Aorta (tissue), 5 donors: ENCODE measurements at regions not wholly inside any gene's neighbourhood (a gene's known extent, or its start where the extent isn't known, plus 50 kb on each side); places are given as distances from the start of the nearest gene placed in this dataset.
"Not testable (repeated sequence)": the region's sequence is repeated elsewhere in the genome, so short reads cannot be mapped to it uniquely, and the experiment has no call there.

ENCODE experiments used
- ATAC-seq: fragments of 200-7000 bp; cut with Tn5 transposase; one replicate; pipeline ENCODE4 v1.9.1; 2022; ENCODE audit warnings: moderate library complexity; ENCODE audit not compliant: low FRiP score
- DNase-seq, 2 donors: peaks; one replicate each; pipeline ENCODE4 v3.0.0-alpha.2; 2020
- H3K27ac ChIP-seq, 2 donors: one replicate each; pipeline ENCODE4 v1.5.1; 2013; ENCODE audit warnings: low read length in 2 of 2, mild to moderate bottlenecking in 2 of 2, moderate library complexity in 2 of 2, control low read depth in 1 of 2, inconsistent platforms in 1 of 2, low read depth in 1 of 2
- H3K27me3 ChIP-seq, 2 donors: one replicate each; pipeline ENCODE4 v1.6.1; 2013; ENCODE audit warnings: control low read depth in 1 of 2, low read length in 1 of 2, mild to moderate bottlenecking in 1 of 2, moderate library complexity in 1 of 2; ENCODE audit not compliant: insufficient read depth in 2 of 2, control insufficient read depth in 1 of 2
- H3K36me3 ChIP-seq, 2 donors: one replicate each; pipeline ENCODE4 v1.6.1; 2013; ENCODE audit warnings: control low read depth in 1 of 2, low read length in 1 of 2, mild to moderate bottlenecking in 1 of 2; ENCODE audit not compliant: insufficient read depth in 2 of 2, control insufficient read depth in 1 of 2
- H3K4me1 ChIP-seq, 2 donors: one replicate each; pipeline ENCODE4 v1.6.1; 2013; ENCODE audit warnings: low read length in 2 of 2, control low read depth in 1 of 2, mild to moderate bottlenecking in 1 of 2, moderate library complexity in 1 of 2; ENCODE audit not compliant: insufficient read depth in 2 of 2, control insufficient read depth in 1 of 2
- H3K4me3 ChIP-seq, 2 donors: one replicate each; pipeline ENCODE4 v1.5.1; 2013; ENCODE audit warnings: low read length in 2 of 2, control low read depth in 1 of 2, mild to moderate bottlenecking in 1 of 2
- H3K9me3 ChIP-seq: one replicate; pipeline ENCODE4 v1.6.1; 2013; ENCODE audit warnings: mild to moderate bottlenecking, low read length; ENCODE audit not compliant: control insufficient read depth
- WGBS, 2 donors: extraction: QIAGEN DNeasy Blood & Tissue Kit; methylation state at CpG; one replicate each; pipeline ENCODE4 v1.1.7; 2013; 5-methylcytosine and 5-hydroxymethylcytosine counted together
- intact Hi-C, 2 donors: fragments of 100-400 bp; cut with DNase I; formaldehyde crosslinking; loops; one replicate each; pipeline versions ENCODE4 v1.14.2 to v1.15.0; 2022
- donor health status: healthy with polysubstance abuse.
- donor health status: Bipolar disorder and iron deficiency.
- donor health status: DM: no; HTN: no; CAD: no.
- donor health status: DM: no; HTN: no; CAD: no.
- donor health status: DM: yes; HTN: yes; CAD: no.

DNA sequence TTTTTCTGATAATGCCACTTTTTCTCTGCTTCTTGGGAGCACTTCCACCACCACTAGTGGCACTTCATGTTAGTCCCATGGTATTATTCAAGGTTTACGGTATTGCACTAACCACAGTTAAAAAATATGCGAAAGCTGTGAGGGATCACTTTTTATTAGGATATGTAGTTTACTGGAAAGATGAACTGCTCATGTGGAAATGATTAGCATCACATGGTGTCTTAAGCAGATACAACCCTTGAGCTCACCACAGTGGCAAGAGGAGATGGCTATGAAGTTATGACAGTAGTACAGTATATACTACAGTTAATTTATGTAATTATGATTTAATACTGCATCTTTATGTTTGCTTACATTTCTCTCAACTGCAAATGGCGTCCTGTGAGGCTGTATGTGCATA is 134.5 kb upstream of the HMGN3 start:
- WGBS, 2 donors = 81% methylated on average over 3 of the region's 3 CpGs
- H3K27me3 ChIP-seq = no peaks in the 10 kb centered on the region
- H3K27ac ChIP-seq = no peak overlapping the region
- DNase-seq (no peak), ATAC-seq (no peak)
- no peaks in the 10 kb centered on the region for H3K4me1 ChIP-seq
- intact Hi-C loops = no loop called here
- no peak overlapping the region for H3K4me3 ChIP-seq
- peaks cover 7% of the 10 kb centered on the region for H3K9me3 ChIP-seq
- H3K36me3 ChIP-seq = no peaks in the 10 kb centered on the region

DNA sequence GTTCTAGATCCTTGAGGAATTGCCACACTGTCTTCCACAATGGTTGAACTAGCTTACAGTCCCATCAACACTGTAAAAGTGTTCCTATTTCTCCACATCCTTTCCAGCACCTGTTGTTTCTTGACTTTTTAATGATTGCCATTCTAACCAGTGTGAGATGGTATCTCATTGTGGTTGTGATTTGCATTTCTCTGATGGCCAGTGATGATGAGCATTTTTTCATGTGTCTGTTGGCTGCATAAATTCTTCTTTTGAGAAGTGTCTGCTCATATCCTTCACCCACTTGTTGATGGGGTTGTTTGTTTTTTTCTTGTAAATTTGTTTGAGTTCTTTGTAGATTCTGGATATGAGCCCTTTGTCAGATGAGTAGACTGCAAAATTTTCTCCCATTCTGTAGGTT is 129.0 kb upstream of the HMGN3 start:
- H3K36me3 ChIP-seq, intact Hi-C loops, H3K4me3 ChIP-seq, H3K27ac ChIP-seq, H3K27me3 ChIP-seq, H3K9me3 ChIP-seq, DNase-seq, ATAC-seq, H3K4me1 ChIP-seq: not testable (repeated sequence)

DNA sequence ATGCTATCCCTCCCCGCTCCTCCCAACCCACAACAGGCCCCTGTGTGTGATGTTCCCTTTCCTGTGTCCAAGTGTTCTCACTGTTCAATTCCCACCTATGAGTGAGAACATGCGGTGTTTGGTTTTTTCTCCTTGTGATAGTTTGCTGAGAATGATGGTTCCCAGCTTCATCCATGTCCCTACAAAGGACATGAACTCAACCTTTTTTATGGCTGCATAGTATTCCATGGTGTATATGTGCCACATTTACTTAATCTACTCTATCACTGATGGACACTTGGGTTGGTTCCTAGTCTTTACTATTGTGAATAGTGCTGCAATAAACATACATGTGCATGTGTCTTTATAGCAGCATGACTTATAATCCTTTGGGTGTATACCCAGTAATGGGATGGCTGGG is 126.6 kb upstream of the HMGN3 start:
- DNase-seq, H3K27ac ChIP-seq, H3K4me1 ChIP-seq, H3K9me3 ChIP-seq, H3K36me3 ChIP-seq, H3K27me3 ChIP-seq, ATAC-seq, H3K4me3 ChIP-seq, intact Hi-C loops: not testable (repeated sequence)
- 92 to 98% methylated on average over 2 of the region's 2 CpGs for WGBS, 2 donors

DNA sequence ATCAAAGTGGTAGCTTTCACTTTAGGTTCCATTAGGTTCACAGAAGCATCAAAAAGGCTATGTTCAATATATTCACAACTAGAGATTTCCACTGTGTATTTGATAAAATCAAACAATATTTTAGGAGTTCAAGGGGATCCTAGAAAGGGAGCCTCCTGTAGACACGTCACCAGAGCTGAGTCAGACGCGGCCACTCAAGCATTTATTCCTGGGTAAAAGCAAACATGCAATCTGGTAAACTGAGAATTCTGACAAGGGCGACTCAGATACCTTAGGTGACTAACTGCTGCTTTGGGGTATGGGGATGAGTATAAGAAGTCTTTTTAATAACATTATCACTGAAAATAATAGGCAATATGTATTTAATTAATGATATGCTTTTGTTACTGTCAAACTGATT is 118.7 kb upstream of the HMGN3 start:
- ATAC-seq = no peak
- no peaks in the 10 kb centered on the region for H3K27me3 ChIP-seq
- H3K4me3 ChIP-seq = no peak overlapping the region
- H3K9me3 ChIP-seq = no peaks in the 10 kb centered on the region
- H3K36me3 ChIP-seq = no peaks in the 10 kb centered on the region
- WGBS, 2 donors = 86 to 91% methylated on average over 4 of the region's 4 CpGs
- intact Hi-C loops = no loop called here
- no peaks in the 10 kb centered on the region for H3K4me1 ChIP-seq
- no peak overlapping the region for H3K27ac ChIP-seq
- no peak for DNase-seq

DNA sequence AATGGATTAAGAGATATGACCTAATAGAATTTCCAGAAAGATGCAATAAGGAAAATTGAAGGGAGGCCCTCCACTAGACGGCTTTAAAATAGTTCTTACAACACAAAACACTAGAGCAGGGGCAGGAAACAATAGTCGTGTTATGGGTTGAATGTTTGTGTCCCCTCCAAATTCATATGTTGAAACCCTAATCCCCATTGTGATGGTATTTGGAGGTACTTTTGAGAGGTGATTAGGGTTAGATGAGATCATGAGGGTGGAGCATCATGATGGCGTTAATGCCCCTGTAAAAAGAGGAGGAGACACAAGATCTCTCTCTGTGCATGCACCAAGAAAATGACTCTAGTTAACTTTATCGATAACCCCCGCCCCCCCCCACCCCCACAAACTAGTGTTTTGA is 104.0 kb upstream of the HMGN3 start:
- H3K27ac ChIP-seq = no peak overlapping the region
- H3K4me3 ChIP-seq = no peak overlapping the region
- no peaks in the 10 kb centered on the region for H3K36me3 ChIP-seq
- H3K27me3 ChIP-seq = no peaks in the 10 kb centered on the region
- ATAC-seq (no peak), DNase-seq (no peak)
- no peaks in the 10 kb centered on the region for H3K9me3 ChIP-seq
- no peaks in the 10 kb centered on the region for H3K4me1 ChIP-seq
- WGBS, 2 donors = 60% methylated on average over 5 of the region's 5 CpGs
- intact Hi-C loops = loop anchor here in 1 of 2 donors (10.0 kb wide), 1 partner anchor 144 kb away; no protein-coding TSS in a partner anchor

DNA sequence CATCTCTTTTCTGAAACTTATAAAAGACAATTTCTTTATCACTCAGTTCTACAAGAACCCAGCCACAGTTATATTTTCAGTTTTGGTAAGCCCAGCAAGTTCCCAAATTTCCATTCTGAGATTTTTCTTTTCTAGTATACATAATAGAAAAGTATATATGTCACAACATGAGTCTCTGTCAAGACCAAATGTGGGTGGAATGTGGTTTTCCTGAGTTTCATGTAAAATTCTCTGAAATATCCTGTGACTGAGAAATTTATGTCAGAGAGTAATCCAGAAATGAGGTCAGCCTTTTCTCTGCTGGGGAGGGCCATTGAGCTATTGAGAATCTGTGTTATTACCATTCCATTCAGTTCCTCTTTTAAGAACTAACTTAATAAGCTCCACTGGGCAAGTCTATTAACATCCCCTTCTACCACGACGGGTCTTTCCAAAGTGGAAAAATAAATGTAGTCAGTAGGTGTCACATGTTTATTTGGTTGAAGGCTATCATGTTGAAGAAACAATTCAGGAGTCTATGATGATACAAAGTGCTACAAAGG is 100.7 kb upstream of the HMGN3 start:
- intact Hi-C loops = loop anchor here in 1 of 2 donors (10.0 kb wide), 1 partner anchor 140 kb away; no protein-coding TSS in a partner anchor
- no peak for DNase-seq
- WGBS, 2 donors = 59 to 74% methylated on average over 2 of the region's 2 CpGs
- ATAC-seq = no peak
- Histone ChIP-seq H3K36me3 (no peaks in the 10 kb centered on the region), H3K27me3 (no peaks in the 10 kb centered on the region), H3K4me1 (no peaks in the 10 kb centered on the region), H3K9me3 (no peaks in the 10 kb centered on the region), H3K27ac (no peak overlapping the region), H3K4me3 (no peak overlapping the region)

DNA sequence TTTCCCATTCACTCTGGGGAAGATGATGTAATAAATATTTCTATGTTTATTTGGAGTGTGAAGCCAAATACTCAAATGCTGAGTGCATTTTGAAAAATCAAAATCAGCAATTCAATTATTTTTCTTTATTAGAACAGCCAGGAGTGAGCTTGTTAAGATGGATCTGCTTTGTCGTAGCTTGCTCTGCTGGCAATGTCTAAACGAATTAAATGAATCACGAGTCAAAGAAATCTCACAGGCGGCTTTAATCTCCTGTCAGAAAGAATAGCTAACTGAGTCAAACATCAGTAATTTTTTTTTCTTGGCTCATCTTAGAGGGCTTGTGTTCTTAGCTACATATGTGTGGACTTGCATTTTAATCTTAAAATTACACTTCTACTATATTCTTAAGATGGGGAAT is 100.2 kb upstream of the HMGN3 start:
- Histone ChIP-seq H3K27me3 (no peaks in the 10 kb centered on the region), H3K4me1 (no peaks in the 10 kb centered on the region), H3K27ac (no peak overlapping the region), H3K9me3 (no peaks in the 10 kb centered on the region), H3K36me3 (no peaks in the 10 kb centered on the region), H3K4me3 (no peak overlapping the region)
- intact Hi-C loops = loop anchor here in 1 of 2 donors (10.0 kb wide), 1 partner anchor 140 kb away; no protein-coding TSS in a partner anchor
- DNase-seq (no peak), ATAC-seq (no peak)
- 26 to 48% methylated on average over 4 of the region's 4 CpGs for WGBS, 2 donors

DNA sequence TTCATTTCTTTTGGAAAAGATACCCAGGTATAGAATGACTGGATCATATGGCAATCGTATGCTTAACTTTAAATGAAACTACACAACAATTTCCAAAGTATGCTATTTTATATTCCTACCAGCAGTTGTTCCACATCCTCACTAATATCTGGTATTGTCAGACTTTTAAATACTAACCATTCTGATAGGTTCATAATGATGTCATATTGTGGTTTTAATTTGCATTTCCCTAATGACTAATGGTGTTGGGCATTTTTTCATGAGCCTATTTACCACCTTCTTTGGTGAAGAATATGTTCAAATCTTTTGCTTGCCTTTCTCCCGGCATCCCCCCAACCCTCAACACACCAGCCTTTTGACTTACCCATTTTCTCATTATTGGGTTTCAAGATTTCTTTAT is 96.2 kb upstream of the HMGN3 start:
- no peaks in the 10 kb centered on the region for H3K4me1 ChIP-seq
- ATAC-seq (no peak), DNase-seq (no peak)
- intact Hi-C loops = loop anchor here in 1 of 2 donors (10.0 kb wide), 1 partner anchor 136 kb away; no protein-coding TSS in a partner anchor
- no peak overlapping the region for H3K4me3 ChIP-seq
- H3K36me3 ChIP-seq = no peaks in the 10 kb centered on the region
- H3K27me3 ChIP-seq = no peaks in the 10 kb centered on the region
- 83 to 84% methylated on average over 2 of the region's 2 CpGs for WGBS, 2 donors
- H3K9me3 ChIP-seq = no peaks in the 10 kb centered on the region
- no peak overlapping the region for H3K27ac ChIP-seq

DNA sequence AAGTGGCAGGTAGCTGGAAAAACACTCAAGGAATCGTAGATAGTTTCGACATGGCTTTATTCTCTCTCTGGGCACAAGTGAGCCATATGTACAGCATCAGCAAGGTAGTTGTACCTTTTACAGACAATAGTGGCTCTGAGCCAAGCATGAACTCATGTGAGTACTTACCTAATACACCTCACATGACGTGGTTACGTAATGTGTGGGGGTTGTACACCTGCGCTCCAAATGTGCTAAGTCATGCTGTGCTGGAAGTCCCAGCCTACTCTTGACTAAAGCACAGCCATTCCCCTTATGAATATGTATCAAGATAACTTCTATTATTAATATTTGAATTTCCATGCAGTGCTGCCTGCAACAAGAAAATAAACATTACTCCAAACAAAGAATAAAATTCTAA is 78.8 kb upstream of the HMGN3 start:
- no peaks in the 10 kb centered on the region for H3K9me3 ChIP-seq
- no peaks in the 10 kb centered on the region for H3K36me3 ChIP-seq
- 92 to 96% methylated on average over 5 of the region's 5 CpGs for WGBS, 2 donors
- no peak for ATAC-seq
- H3K27ac ChIP-seq = no peak overlapping the region
- no peak overlapping the region for H3K4me3 ChIP-seq
- H3K4me1 ChIP-seq = no peaks in the 10 kb centered on the region
- no peaks in the 10 kb centered on the region for H3K27me3 ChIP-seq
- intact Hi-C loops = no loop called here
- DNase-seq = no peak
